Gastroesophageal sphincter (tissue), 4 donors: ENCODE measurements at regions not wholly inside any gene's neighbourhood (a gene's known extent, or its start where the extent isn't known, plus 50 kb on each side); places are given as distances from the start of the nearest gene placed in this dataset.

Source experiments
- ATAC-seq: fragments of 150-250 bp; one replicate; pipeline ENCODE4 v1.9.1; 2016; ENCODE audit warnings: mild to moderate bottlenecking, moderate library complexity
- H3K27ac ChIP-seq, 4 donors: fragments of 200-600 bp; sonication (generic) in 3 of 4; 1 replicate in 3 of 4; 2 replicates in 1 of 4; pipeline ENCODE4 v1.5.1; 2016 to 2019
- H3K27me3 ChIP-seq: fragments of 200-600 bp; sonication (generic); one replicate; pipeline ENCODE4 v1.5.1; 2019
- H3K36me3 ChIP-seq, 2 donors: fragments of 200-600 bp; sonication (generic); one replicate each; pipeline ENCODE4 v1.5.1; 2019; ENCODE audit warnings: control low read depth in 1 of 2
- H3K4me1 ChIP-seq, 3 donors: fragments of 200-600 bp; sonication (generic); 1 replicate in 2 of 3; 2 replicates in 1 of 3; pipeline ENCODE4 v1.5.1; 2016 to 2019; ENCODE audit warnings: control low read depth in 2 of 3
- H3K4me3 ChIP-seq, 2 donors: fragments of 200-600 bp; sonication (generic); one replicate each; pipeline ENCODE4 v1.5.1; 2019; ENCODE audit warnings: mild to moderate bottlenecking in 1 of 2, moderate library complexity in 1 of 2
- H3K9me3 ChIP-seq, 3 donors: fragments of 200-600 bp; sonication (generic); one replicate each; pipeline ENCODE4 v1.5.1; 2017 to 2019; ENCODE audit warnings: control low read depth in 2 of 3
- EP300 ChIP-seq: sonication (generic); formaldehyde crosslinking; IDR thresholded peaks from one replicate; pipeline ENCODE4 v1.6.1; 2017; ENCODE audit warnings: antibody characterized with exemption, mild to moderate bottlenecking
- POLR2A ChIP-seq, 2 donors: fragments of 450-650 bp; IDR thresholded peaks; one replicate each; pipeline ENCODE4 v1.6.1; 2017; ENCODE audit warnings: antibody characterized with exemption in 2 of 2, mild to moderate bottlenecking in 2 of 2, moderate library complexity in 1 of 2
- POLR2AphosphoS5 ChIP-seq: sonication (generic); formaldehyde crosslinking; IDR thresholded peaks from one replicate; pipeline ENCODE4 v1.6.1; 2017; ENCODE audit warnings: antibody characterized with exemption
- WGBS, 2 donors: methylation state at CpG; one replicate each; pipeline ENCODE4 v1.1.5; 2018; ENCODE audit warnings: low coverage in 1 of 2; 5-methylcytosine and 5-hydroxymethylcytosine counted together
- TF ChIP-seq, protein P1 (sequence below), 4 experiments: fragments of 200-600 bp in 2 of 4; fragments of 450-650 bp in 2 of 4; sonication (generic) in 1 of 4; IDR thresholded peaks; one replicate each; pipeline ENCODE4 v1.5.1; 2017 to 2019; ENCODE audit warnings: antibody characterized with exemption in 4 of 4, mild to moderate bottlenecking in 2 of 4, moderate library complexity in 2 of 4

DNA sequence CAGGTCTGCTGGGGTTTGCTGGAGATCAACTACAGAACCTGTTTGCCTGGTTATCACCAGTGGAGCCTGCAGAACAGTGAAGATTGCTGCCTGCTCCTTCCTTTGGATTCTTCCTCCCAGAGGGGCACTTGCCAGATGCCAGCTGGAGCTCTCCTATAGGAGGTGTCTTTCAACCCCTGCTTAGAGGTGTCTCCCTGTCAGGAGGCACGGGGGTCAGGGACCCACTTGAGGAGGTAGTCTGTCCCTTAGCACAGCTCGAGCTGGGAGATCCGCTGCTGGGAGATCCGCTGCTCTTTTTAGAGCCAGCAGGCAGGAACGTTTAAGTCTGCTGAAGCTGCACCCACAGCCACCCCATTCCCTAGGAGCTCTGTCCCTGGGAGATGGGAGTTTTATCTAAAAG is 1806.3 kb upstream of the ADGRL3 start:
- Histone ChIP-seq H3K4me1 (no peaks in the 10 kb centered on the region), H3K9me3 (peaks cover 0 to 10% (median 0%) of the 10 kb centered on the region in 3 donors), H3K36me3 (no peaks in the 10 kb centered on the region), H3K4me3 (no peak overlapping the region), H3K27ac (no peak overlapping the region), H3K27me3 (no peaks in the 10 kb centered on the region)
- no peak for ATAC-seq
- WGBS, 2 donors, result 60% methylated on average over 1 of the region's 5 CpGs; no CpG with 5 or more reads in 1 of the 2 donors
- TF ChIP-seq EP300 (no peak), POLR2A (IDR thresholded peaks at IDR 0.05) (no peak), POLR2AphosphoS5 (no peak)
- TF ChIP-seq, protein P1, sequence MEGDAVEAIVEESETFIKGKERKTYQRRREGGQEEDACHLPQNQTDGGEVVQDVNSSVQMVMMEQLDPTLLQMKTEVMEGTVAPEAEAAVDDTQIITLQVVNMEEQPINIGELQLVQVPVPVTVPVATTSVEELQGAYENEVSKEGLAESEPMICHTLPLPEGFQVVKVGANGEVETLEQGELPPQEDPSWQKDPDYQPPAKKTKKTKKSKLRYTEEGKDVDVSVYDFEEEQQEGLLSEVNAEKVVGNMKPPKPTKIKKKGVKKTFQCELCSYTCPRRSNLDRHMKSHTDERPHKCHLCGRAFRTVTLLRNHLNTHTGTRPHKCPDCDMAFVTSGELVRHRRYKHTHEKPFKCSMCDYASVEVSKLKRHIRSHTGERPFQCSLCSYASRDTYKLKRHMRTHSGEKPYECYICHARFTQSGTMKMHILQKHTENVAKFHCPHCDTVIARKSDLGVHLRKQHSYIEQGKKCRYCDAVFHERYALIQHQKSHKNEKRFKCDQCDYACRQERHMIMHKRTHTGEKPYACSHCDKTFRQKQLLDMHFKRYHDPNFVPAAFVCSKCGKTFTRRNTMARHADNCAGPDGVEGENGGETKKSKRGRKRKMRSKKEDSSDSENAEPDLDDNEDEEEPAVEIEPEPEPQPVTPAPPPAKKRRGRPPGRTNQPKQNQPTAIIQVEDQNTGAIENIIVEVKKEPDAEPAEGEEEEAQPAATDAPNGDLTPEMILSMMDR (IDR thresholded peaks at IDR 0.05), result no peak

DNA sequence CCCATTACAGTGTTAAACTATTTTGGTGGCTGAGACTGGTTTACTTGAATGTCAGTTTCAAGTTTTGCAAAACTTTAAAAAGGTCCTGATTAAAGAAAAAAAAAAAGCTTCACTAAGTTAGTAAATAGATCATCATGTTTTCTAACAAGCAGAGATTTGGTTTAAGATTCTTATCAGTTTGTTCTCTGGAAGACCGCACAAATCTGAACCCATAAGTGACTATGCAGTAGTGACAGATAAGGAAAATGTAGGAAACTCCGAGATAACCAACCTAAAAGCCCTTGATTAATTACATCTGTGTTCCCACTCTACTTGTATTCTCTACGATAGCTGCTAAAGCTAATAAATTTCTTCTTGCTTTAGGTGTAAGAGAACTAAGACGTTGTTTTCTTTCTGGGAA is 1799.8 kb upstream of the ADGRL3 start:
- ATAC-seq, result no peak

DNA sequence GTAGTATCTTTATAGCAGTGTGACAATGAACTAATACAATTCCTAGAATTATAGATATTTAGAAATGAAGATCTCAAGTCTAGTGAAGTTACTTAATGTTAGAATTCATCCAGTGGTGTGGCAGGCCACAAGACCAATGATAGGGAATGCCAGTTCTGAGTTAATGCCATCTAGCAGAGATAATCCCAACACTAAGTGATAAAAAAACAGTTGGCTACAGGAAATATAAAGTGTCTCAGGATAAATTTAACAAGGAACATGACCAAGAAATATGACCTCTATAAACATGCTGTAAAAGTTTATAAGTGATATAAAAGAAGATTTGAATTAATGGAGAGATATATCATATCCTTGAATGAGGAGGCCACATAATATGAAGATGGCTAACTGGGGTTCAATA is 1790.5 kb upstream of the ADGRL3 start:
- ATAC-seq, result no peak
- H3K27ac ChIP-seq, result no peak overlapping the region
- TF ChIP-seq POLR2A (IDR thresholded peaks at IDR 0.05) (no peak), POLR2AphosphoS5 (no peak), EP300 (no peak)
- TF ChIP-seq, protein P1 (IDR thresholded peaks at IDR 0.05), result no peak
- H3K4me3 ChIP-seq, result no peak overlapping the region
- H3K9me3 ChIP-seq, result no peaks in the 10 kb centered on the region
- no peaks in the 10 kb centered on the region for H3K36me3 ChIP-seq
- H3K27me3 ChIP-seq, result no peaks in the 10 kb centered on the region
- H3K4me1 ChIP-seq, result no peaks in the 10 kb centered on the region

More for the DNA sequence above, 1799.8 kb upstream of the ADGRL3 start:
- H3K9me3 ChIP-seq, result no peaks in the 10 kb centered on the region
- H3K36me3 ChIP-seq, result no peaks in the 10 kb centered on the region
- 52 to 58% methylated on average over 4 of the region's 4 CpGs for WGBS, 2 donors
- no peak overlapping the region for H3K4me3 ChIP-seq
- no peak for TF ChIP-seq POLR2A (IDR thresholded peaks at IDR 0.05)
- TF ChIP-seq, protein P1 (IDR thresholded peaks at IDR 0.05), result no peak
- no peak for TF ChIP-seq POLR2AphosphoS5
- no peak for TF ChIP-seq EP300
- no peaks in the 10 kb centered on the region for H3K27me3 ChIP-seq
- no peaks in the 10 kb centered on the region for H3K4me1 ChIP-seq
- no peak overlapping the region for H3K27ac ChIP-seq

DNA sequence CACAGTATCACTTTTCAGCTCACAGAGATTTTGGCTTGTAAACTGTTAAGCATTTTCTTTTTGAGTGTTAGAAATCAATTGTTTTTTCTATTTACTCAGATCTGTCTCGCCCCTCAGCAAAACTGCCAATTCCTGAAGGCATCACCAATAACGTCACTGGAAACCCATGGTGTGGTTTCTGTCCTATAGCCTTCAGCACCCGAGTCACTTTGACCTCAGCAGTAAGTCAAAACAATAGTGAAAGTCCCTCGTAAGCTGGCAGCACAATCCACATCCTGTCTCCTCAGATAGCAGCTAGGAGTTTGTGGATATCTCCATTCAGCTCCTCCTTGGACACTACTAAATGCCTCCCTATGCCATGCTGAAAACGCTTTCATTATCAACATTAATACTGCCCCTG is 1787.4 kb upstream of the ADGRL3 start:
- H3K36me3 ChIP-seq, result no peaks in the 10 kb centered on the region
- ATAC-seq, result no peak
- H3K4me1 ChIP-seq, result no peaks in the 10 kb centered on the region
- no peaks in the 10 kb centered on the region for H3K27me3 ChIP-seq
- H3K4me3 ChIP-seq, result no peak overlapping the region
- WGBS, 2 donors, result 69 to 90% methylated on average over 3 to 4 of the region's 5 CpGs
- no peaks in the 10 kb centered on the region for H3K9me3 ChIP-seq
- TF ChIP-seq, protein P1 (IDR thresholded peaks at IDR 0.05), result no peak
- TF ChIP-seq POLR2A (IDR thresholded peaks at IDR 0.05), result no peak
- TF ChIP-seq EP300, result no peak
- TF ChIP-seq POLR2AphosphoS5, result no peak
- no peak overlapping the region for H3K27ac ChIP-seq

DNA sequence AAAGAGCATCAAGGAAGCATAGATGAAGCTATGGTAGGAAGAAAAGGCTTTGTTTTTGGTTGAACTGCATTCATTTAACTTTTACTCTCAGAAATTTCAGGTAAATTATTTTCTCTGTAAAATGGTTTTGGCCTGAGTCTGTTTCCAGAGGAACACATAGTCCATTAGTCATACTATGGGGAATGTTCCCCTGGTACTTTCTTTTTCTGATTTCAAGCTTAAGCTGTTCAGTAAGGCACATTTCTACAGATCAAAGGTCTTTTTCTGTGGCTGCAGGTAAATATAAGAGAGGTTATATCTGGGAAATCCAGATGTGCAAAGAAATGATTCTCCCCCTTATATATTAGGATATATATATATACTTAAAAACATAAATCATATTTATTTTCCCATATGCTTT is 1744.4 kb upstream of the ADGRL3 start:
- Histone ChIP-seq H3K36me3 (no peaks in the 10 kb centered on the region), H3K4me3 (no peak overlapping the region), H3K27me3 (no peaks in the 10 kb centered on the region), H3K27ac (no peak overlapping the region), H3K9me3 (no peaks in the 10 kb centered on the region), H3K4me1 (no peaks in the 10 kb centered on the region)
- ATAC-seq, result no peak
- TF ChIP-seq EP300, result no peak
- no peak for TF ChIP-seq POLR2AphosphoS5
- no peak for TF ChIP-seq POLR2A (IDR thresholded peaks at IDR 0.05)
- TF ChIP-seq, protein P1 (IDR thresholded peaks at IDR 0.05), result no peak
